Spinal cord (tissue), 9 donors: ENCODE measurements at regions not wholly inside any gene's neighbourhood (a gene's known extent, or its start where the extent isn't known, plus 50 kb on each side); places are given as distances from the start of the nearest gene placed in this dataset.

ENCODE experiments used
- DNase-seq, 6 donors: peaks; one replicate each; pipeline versions ENCODE4 v3.0.0 to v3.0.0-alpha.2; 2013 to 2015; ENCODE audit warnings: low spot score in 6 of 6, low read depth in 4 of 6
- H3K27ac ChIP-seq: one replicate; pipeline ENCODE4 v1.5.1; 2013; ENCODE audit warnings: low read depth, low read length, control low read depth
- H3K27me3 ChIP-seq: one replicate; pipeline ENCODE4 v1.6.1; 2013; ENCODE audit warnings: low read length; ENCODE audit not compliant: control insufficient read depth, insufficient read depth
- H3K36me3 ChIP-seq: one replicate; pipeline ENCODE4 v1.6.1; 2013; ENCODE audit warnings: low read length; ENCODE audit not compliant: control insufficient read depth, insufficient read depth
- H3K4me1 ChIP-seq: one replicate; pipeline ENCODE4 v1.6.1; 2013; ENCODE audit warnings: low read length; ENCODE audit not compliant: control insufficient read depth, insufficient read depth
- H3K4me3 ChIP-seq: one replicate; pipeline ENCODE4 v1.5.1; 2013; ENCODE audit warnings: low read depth, low read length, control low read depth
- H3K9me3 ChIP-seq: one replicate; pipeline ENCODE4 v1.6.1; 2013; ENCODE audit warnings: low read length; ENCODE audit not compliant: control insufficient read depth, insufficient read depth
- WGBS: methylation state at CpG from one replicate; pipeline ENCODE4 v1.1.5; 2013; ENCODE audit warnings: missing lambda C conversion rate; ENCODE audit not compliant: insufficient coverage; 5-methylcytosine and 5-hydroxymethylcytosine counted together
- donor health status: healthy.

GRCh38 chr22:22706253-22706915, 62.0 kb downstream of the GGTLC2 start:
- Histone ChIP-seq H3K9me3 (no peaks in the 10 kb centered on the region), H3K27me3 (no peaks in the 10 kb centered on the region), H3K4me3 (no peak overlapping the region), H3K4me1 (no peaks in the 10 kb centered on the region), H3K27ac (no peak overlapping the region), H3K36me3 (no peaks in the 10 kb centered on the region)
- DNase-seq: no peak
- 62% methylated on average over 3 of the region's 4 CpGs for WGBS

- Histone ChIP-seq H3K4me1 (no peaks in the 10 kb centered on the region), H3K27ac (no peak overlapping the region), H3K4me3 (no peak overlapping the region), H3K36me3 (no peaks in the 10 kb centered on the region), H3K9me3 (no peaks in the 10 kb centered on the region), H3K27me3 (no peaks in the 10 kb centered on the region)
- DNase-seq: no peak
- WGBS: 46% methylated on average over 4 of the region's 4 CpGs
These were observed 65.5 kb downstream of the GGTLC2 start for GRCh38 chr22:22709719-22710445.

GRCh38 chr22:22710719-22711531, 66.5 kb downstream of the GGTLC2 start:
- Histone ChIP-seq H3K27ac (no peak overlapping the region), H3K27me3 (no peaks in the 10 kb centered on the region), H3K4me3 (no peak overlapping the region), H3K9me3 (no peaks in the 10 kb centered on the region), H3K4me1 (no peaks in the 10 kb centered on the region), H3K36me3 (no peaks in the 10 kb centered on the region)
- WGBS: 46% methylated on average over 11 of the region's 11 CpGs
- peak in 1 of 6 donors; percentile 18 for DNase-seq

- H3K4me1 ChIP-seq: no peaks in the 10 kb centered on the region
- no peaks in the 10 kb centered on the region for H3K27me3 ChIP-seq
- no peaks in the 10 kb centered on the region for H3K36me3 ChIP-seq
- WGBS: 93% methylated on average over 5 of the region's 5 CpGs
- no peak overlapping the region for H3K27ac ChIP-seq
- no peaks in the 10 kb centered on the region for H3K9me3 ChIP-seq
- H3K4me3 ChIP-seq: no peak overlapping the region
- no peak for DNase-seq
These were observed 67.1 kb downstream of the GGTLC2 start for GRCh38 chr22:22711532-22711913.

GRCh38 chr22:22712092-22712658, 67.8 kb downstream of the GGTLC2 start:
- DNase-seq: no peak
- Histone ChIP-seq H3K9me3 (no peaks in the 10 kb centered on the region), H3K27me3 (no peaks in the 10 kb centered on the region), H3K27ac (no peak overlapping the region), H3K4me1 (no peaks in the 10 kb centered on the region), H3K4me3 (no peak overlapping the region), H3K36me3 (no peaks in the 10 kb centered on the region)
- WGBS: 87% methylated on average over 6 of the region's 6 CpGs

GRCh38 chr22:22712666-22713365, 68.4 kb downstream of the GGTLC2 start:
- 76% methylated on average over 10 of the region's 13 CpGs for WGBS
- no peak for DNase-seq
- Histone ChIP-seq H3K4me1 (no peaks in the 10 kb centered on the region), H3K27ac (no peak overlapping the region), H3K36me3 (no peaks in the 10 kb centered on the region), H3K4me3 (no peak overlapping the region), H3K9me3 (no peaks in the 10 kb centered on the region), H3K27me3 (no peaks in the 10 kb centered on the region)

- 91% methylated on average over 1 of the region's 1 CpG for WGBS
- DNase-seq: no peak
These were observed 69.0 kb downstream of the GGTLC2 start for GRCh38 chr22:22713416-22713815.

GRCh38 chr22:22714600-22715335, 70.4 kb downstream of the GGTLC2 start:
- 98% methylated on average over 4 of the region's 7 CpGs for WGBS
- Histone ChIP-seq H3K4me1 (no peaks in the 10 kb centered on the region), H3K27me3 (no peaks in the 10 kb centered on the region), H3K27ac (no peak overlapping the region), H3K9me3 (no peaks in the 10 kb centered on the region), H3K36me3 (no peaks in the 10 kb centered on the region), H3K4me3 (no peak overlapping the region)
- DNase-seq: no peak

More at GRCh38 chr22:22713416-22713815, 69.0 kb downstream of the GGTLC2 start:
- Histone ChIP-seq H3K27me3 (no peaks in the 10 kb centered on the region), H3K9me3 (no peaks in the 10 kb centered on the region), H3K36me3 (no peaks in the 10 kb centered on the region), H3K4me1 (no peaks in the 10 kb centered on the region), H3K4me3 (no peak overlapping the region), H3K27ac (no peak overlapping the region)
